GM12873 (cell line): ENCODE measurements at regions not wholly inside any gene's neighbourhood (a gene's known extent, or its start where the extent isn't known, plus 50 kb on each side); places are given as distances from the start of the nearest gene placed in this dataset.

ENCODE experiments used
- TF ChIP-seq, protein P1 (sequence below): IDR thresholded peaks from 2 replicates; pipeline ENCODE4 v1.5.1; 2012; ENCODE audit warnings: low read depth, mild to moderate bottlenecking, moderate library complexity, low read length, control low read depth; ENCODE audit not compliant: insufficient read depth; ENCODE audit errors: missing control alignments

DNA sequence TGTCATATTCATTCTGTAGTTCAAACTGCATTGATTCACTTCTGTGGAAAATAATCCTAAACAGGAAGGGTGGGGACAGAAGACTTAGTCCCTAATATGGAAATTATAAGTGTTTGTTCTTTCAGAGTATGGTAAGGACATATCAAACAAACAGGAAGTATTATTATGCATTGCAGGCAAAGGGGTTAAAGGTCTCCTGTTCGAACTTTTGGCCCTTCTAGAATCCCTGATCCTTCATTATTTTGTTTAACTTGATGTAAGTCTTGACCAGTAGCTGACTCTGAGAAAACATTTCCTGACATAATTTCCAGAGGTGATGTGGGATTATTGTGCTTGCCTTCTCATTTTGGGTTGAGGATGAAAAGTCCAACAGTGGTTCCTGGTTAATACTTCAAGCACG lies 215.4 kb upstream of the ADGRL2 start:
- TF ChIP-seq, protein P1, sequence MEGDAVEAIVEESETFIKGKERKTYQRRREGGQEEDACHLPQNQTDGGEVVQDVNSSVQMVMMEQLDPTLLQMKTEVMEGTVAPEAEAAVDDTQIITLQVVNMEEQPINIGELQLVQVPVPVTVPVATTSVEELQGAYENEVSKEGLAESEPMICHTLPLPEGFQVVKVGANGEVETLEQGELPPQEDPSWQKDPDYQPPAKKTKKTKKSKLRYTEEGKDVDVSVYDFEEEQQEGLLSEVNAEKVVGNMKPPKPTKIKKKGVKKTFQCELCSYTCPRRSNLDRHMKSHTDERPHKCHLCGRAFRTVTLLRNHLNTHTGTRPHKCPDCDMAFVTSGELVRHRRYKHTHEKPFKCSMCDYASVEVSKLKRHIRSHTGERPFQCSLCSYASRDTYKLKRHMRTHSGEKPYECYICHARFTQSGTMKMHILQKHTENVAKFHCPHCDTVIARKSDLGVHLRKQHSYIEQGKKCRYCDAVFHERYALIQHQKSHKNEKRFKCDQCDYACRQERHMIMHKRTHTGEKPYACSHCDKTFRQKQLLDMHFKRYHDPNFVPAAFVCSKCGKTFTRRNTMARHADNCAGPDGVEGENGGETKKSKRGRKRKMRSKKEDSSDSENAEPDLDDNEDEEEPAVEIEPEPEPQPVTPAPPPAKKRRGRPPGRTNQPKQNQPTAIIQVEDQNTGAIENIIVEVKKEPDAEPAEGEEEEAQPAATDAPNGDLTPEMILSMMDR = no peak

DNA sequence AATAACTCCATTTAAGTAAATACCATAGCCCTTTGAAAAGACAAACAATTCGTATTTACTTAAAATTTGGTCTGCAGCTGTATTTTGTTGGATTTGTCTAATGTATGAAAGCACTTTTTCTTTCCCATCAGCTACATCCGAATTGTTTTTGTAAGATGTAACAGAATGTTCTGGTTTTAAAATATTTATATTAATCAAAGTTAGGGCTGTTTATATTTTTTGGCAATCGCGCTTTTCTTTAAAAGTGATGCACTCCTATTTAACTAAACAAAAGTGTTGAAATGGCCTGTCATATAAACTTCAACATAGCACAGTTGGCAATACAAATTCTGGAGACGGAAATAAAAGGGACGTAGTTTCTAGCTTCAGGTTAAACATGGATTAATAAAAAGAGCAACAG lies 216.3 kb upstream of the ADGRL2 start:
- TF ChIP-seq, protein P1 = no peak

DNA sequence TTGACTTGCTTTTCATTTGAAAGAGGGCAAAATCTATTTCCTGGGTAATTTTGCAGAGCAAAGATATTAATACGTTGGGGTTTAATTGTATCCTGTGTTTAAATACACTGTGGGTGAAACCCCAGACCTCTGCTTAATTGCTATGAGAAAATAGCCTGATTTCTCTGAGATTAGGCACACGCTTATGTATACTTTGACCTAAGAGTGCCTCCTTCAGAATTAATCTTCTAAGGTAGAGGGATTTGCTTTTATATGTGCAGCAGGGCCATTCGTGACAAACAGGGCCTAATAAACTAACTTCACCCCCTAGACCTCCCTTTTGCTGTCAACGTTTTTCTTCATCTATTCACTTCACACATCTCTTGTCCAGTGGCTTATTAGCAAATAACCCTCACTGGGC lies 216.9 kb upstream of the ADGRL2 start:
- TF ChIP-seq, protein P1 = no peak

DNA sequence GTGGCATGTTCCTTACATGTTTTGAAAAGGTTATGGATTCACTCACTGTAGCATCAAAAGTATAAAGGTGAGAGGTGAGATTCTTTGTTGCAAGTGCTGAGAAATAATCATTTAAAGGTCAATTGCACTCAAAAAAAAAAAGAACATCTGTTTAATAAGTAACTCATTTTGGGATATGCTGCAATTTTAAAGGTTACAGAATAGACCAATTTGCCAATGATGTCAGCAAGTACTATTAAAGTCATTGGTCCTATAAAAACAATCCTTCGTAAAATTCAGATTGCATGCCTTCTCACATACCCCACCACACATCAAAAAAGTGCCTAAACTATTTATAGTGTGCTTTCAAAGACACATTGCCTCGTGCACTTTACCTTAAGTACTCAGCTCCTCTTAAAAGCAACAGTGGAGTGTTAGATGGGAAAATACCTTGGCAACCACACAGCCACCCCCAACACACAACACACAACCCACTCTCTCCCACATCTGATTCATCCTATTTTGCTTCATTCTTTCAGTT lies 218.2 kb upstream of the ADGRL2 start:
- TF ChIP-seq, protein P1 = no peak

DNA sequence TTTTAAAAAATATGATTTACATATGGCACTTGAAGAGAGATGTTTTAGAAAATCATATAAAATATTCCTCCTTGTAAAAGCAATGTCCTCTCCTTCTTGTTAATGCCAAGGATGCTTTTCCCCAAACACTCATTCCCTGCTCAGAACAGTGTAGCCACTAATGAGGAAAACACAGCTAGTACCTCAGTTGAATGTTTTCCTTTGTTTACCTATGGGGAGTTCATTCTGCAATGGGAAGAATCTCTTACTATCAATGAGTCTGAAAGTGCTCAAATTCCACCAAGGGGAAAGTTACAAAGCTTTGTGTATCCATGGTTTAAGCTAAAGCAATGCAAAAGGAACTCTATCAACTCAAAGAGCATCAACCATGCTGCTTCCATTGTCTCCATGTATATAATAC lies 221.9 kb upstream of the ADGRL2 start:
- TF ChIP-seq, protein P1 = no peak

DNA sequence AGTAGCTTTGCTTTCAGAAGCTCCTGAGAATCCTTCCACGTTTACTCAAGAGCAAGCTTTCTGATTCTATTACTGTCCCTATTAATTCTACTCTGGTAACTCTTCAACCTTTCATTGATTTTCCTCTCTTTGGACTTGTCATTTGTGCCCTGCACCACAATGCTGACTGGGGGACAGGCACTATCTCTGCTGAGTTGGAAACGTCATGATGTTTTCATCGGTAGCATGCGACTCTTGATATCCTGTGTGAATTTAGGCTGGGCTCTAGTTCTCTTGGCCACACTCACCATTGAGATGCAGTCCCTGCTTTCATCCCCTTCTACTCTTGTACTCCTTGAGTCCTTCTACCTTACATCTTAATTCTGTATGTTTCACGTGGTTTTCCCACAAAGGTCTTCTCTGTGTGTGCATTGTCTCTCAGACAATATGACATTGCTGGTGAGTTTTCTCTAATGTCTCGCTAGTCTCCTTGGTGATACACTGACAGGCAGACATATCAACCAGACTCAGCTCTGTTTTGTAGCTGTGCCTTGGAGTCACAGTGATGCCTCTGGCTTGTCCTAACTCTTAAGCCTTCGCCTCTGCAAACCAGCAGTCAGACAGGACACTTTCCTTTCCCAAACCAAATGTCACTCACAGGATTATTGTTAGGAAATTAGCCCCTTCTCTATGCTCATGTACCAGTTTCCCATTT lies 223.6 kb upstream of the ADGRL2 start:
- TF ChIP-seq, protein P1 = no peak

DNA sequence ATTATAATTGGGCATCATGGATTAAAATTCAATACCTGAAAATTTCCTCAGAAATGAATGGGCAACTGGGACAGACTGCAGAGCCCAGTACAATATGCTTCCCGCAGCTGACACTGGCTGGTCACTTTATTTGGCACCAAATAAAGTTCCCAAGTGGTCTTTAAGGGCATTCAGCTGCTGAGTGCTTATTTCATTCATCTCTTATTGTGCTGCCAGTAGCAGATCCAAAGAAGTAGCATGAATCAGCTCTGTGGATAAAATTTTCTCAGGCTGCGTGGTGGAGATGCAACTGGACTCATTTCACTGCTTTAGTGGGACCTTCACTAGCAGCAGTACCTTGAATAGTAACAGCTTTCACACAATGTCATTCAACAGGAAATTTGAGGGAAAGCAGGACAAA lies 226.3 kb upstream of the ADGRL2 start:
- TF ChIP-seq, protein P1 = no peak
